ENCODE measurements at regions not wholly inside any gene's neighbourhood (a gene's known extent, or its start where the extent isn't known, plus 50 kb on each side); places are given as distances from the start of the nearest gene placed in this dataset.

- TF ChIP-seq ZNF585B (tag by site-specific recombination; IDR thresholded peaks at IDR 0.05), result no peak
- no peak for TF ChIP-seq ZNF362 (tag by site-specific recombination; IDR thresholded peaks at IDR 0.05)
- TF ChIP-seq ZNF792 (tag by site-specific recombination; IDR thresholded peaks at IDR 0.05), result no peak
- no peak for TF ChIP-seq WT1 (tag by site-specific recombination; IDR thresholded peaks at IDR 0.05)
These were observed 101.4 kb downstream of the DYNAP start (continued) for GRCh38 chr18:54692463-54692862.

GRCh38 chr18:54696616-54697293, 105.7 kb downstream of the DYNAP start:
- Histone ChIP-seq H3K9me3 (ENCODE audit: control insufficient read depth, insufficient read depth, low read depth, low read length) (no peaks in the 10 kb centered on the region), H3K27ac (ENCODE audit: extremely low read depth, low read depth, low read length) (no peak overlapping the region), H3K4me1 (ENCODE audit: control insufficient read depth, insufficient read depth, low read length) (no peaks in the 10 kb centered on the region), H3K4me3 (ENCODE audit: low read depth, low read length) (no peak overlapping the region), H3K36me3 (ENCODE audit: control insufficient read depth in 2 of 2, insufficient read depth in 1 of 2, low read length in 2 of 2) (no peaks in the 10 kb centered on the region)
- CTCF ChIA-PET, result no interaction called here
- POLR2A ChIA-PET, result no interaction called here
- TF ChIP-seq GLI4 (tag by site-specific recombination; IDR thresholded peaks at IDR 0.05) (no peak), ZBTB1 (tag by site-specific recombination; IDR thresholded peaks at IDR 0.05) (no peak)

GRCh38 chr18:54700580-54700979, 109.5 kb downstream of the DYNAP start:
- ChIA-PET CTCF (interaction anchor here (0.7 kb wide), 1 partner anchor 283 kb away, joined by 4 read pairs; no protein-coding TSS in a partner anchor), POLR2A (no interaction called here)
- no peak overlapping the region for H3K4me3 ChIP-seq (ENCODE audit: low read depth, low read length)
- TF ChIP-seq ZNF362 (tag by site-specific recombination; IDR thresholded peaks at IDR 0.05) (no peak), PRDM10 (tag by site-specific recombination; IDR thresholded peaks at IDR 0.05) (no peak), ZBTB21 (tag by site-specific recombination; IDR thresholded peaks at IDR 0.05) (no peak), ZNF280D (tag by site-specific recombination; IDR thresholded peaks at IDR 0.05) (no peak), FEZF1 (tag by site-specific recombination; IDR thresholded peaks at IDR 0.05) (no peak), ZNF112 (tag by site-specific recombination; IDR thresholded peaks at IDR 0.05) (no peak), ZNF221 (tag by site-specific recombination; IDR thresholded peaks at IDR 0.05; ENCODE audit: borderline replicate concordance) (no peak), ZNF266 (tag by site-specific recombination; IDR thresholded peaks at IDR 0.05; ENCODE audit: low read depth) (no peak), ZNF670 (tag by site-specific recombination; IDR thresholded peaks at IDR 0.05; ENCODE audit: low read depth) (no peak), ZNF837 (tag by site-specific recombination; IDR thresholded peaks at IDR 0.05) (no peak), ZNF354C (tag by site-specific recombination; IDR thresholded peaks at IDR 0.05; ENCODE audit: borderline replicate concordance, low read depth) (no peak), SALL2 (tag by site-specific recombination; IDR thresholded peaks at IDR 0.05; ENCODE audit: borderline replicate concordance) (no peak), SCRT2 (tag by site-specific recombination; IDR thresholded peaks at IDR 0.05) (no peak)
- H3K9me3 ChIP-seq (ENCODE audit: control insufficient read depth, insufficient read depth, low read depth, low read length), result no peaks in the 10 kb centered on the region
- no peak overlapping the region for H3K27ac ChIP-seq (ENCODE audit: extremely low read depth, low read depth, low read length)
- no peaks in the 10 kb centered on the region for H3K4me1 ChIP-seq (ENCODE audit: control insufficient read depth, insufficient read depth, low read length)
- no peaks in the 10 kb centered on the region for H3K36me3 ChIP-seq (ENCODE audit: control insufficient read depth in 2 of 2, insufficient read depth in 1 of 2, low read length in 2 of 2)
